NB4 (cell line): ENCODE measurements at regions not wholly inside any gene's neighbourhood (a gene's known extent, or its start where the extent isn't known, plus 50 kb on each side); places are given as distances from the start of the nearest gene placed in this dataset.

Experiments used
- CTCF ChIP-seq: IDR thresholded peaks from one replicate; pipeline ENCODE4 v1.5.1; 2012; ENCODE audit warnings: low read depth, low read length
- POLR2A ChIP-seq: IDR thresholded peaks from 2 replicates; pipeline ENCODE4 v1.6.1; 2011; ENCODE audit warnings: mild to moderate bottlenecking; ENCODE audit not compliant: insufficient read length; ENCODE audit errors: extremely low read depth

- TF ChIP-seq CTCF: no peak
- no peak for TF ChIP-seq POLR2A
Observed at GRCh38 chr1:238811211-238811879, 575.0 kb upstream of the CHRM3 start.
